Stimulated activated CD4-positive, alpha-beta T cell treated with anti-CD3 and anti-CD28 coated beads, Interleukin-4, amount 100 ng/mL, for 24 hours (primary cell): ENCODE measurements at regions not wholly inside any gene's neighbourhood (a gene's known extent, or its start where the extent isn't known, plus 50 kb on each side); places are given as distances from the start of the nearest gene placed in this dataset.
"Not testable (repeated sequence)": the region's sequence is repeated elsewhere in the genome, so short reads cannot be mapped to it uniquely, and the experiment has no call there.

Source experiments
- DNase-seq: peaks from one replicate; pipeline ENCODE4 v3.0.0-alpha.2; 2020

GRCh38 chr4:157775971-157776370, 396.9 kb downstream of the GASK1B start:
- no peak for DNase-seq

- no peak for DNase-seq
These were observed 399.9 kb downstream of the GASK1B start for GRCh38 chr4:157772907-157773306.

GRCh38 chr4:157768419-157768818, 404.4 kb downstream of the GASK1B start:
- no peak for DNase-seq

GRCh38 chr4:157763490-157763889, 409.3 kb downstream of the GASK1B start:
- DNase-seq: no peak

- no peak for DNase-seq
These were observed 418.4 kb downstream of the GASK1B start for GRCh38 chr4:157754410-157754809.

- no peak for DNase-seq
These were observed 421.2 kb downstream of the GASK1B start for GRCh38 chr4:157751631-157752030.

GRCh38 chr4:157741642-157742041, 431.2 kb downstream of the GASK1B start:
- DNase-seq: no peak

- no peak for DNase-seq
These were observed 433.6 kb downstream of the GASK1B start for GRCh38 chr4:157739242-157739641.

GRCh38 chr4:157728215-157728614, 444.6 kb downstream of the GASK1B start:
- no peak for DNase-seq

- DNase-seq: no peak
These were observed 445.7 kb downstream of the GASK1B start for GRCh38 chr4:157727163-157727562.

- DNase-seq: no peak
These were observed 450.7 kb downstream of the GASK1B start for GRCh38 chr4:157722146-157722545.

GRCh38 chr4:157713342-157713741, 459.5 kb downstream of the GASK1B start:
- DNase-seq: no peak

- no peak for DNase-seq
These were observed 466.7 kb downstream of the GASK1B start for GRCh38 chr4:157706155-157706554.

- no peak for DNase-seq
These were observed 470.0 kb downstream of the GASK1B start for GRCh38 chr4:157702831-157703230.

GRCh38 chr4:157701695-157701994, 471.2 kb downstream of the GASK1B start:
- DNase-seq: no peak

GRCh38 chr4:157700898-157701694, 471.7 kb downstream of the GASK1B start:
- DNase-seq: no peak

GRCh38 chr4:157689476-157689875, 468.9 kb downstream of the GRIA2 start:
- no peak for DNase-seq

- DNase-seq: no peak
These were observed 467.4 kb downstream of the GRIA2 start for GRCh38 chr4:157687971-157688370.

GRCh38 chr4:157679326-157679725, 458.8 kb downstream of the GRIA2 start:
- not testable (repeated sequence) for DNase-seq

GRCh38 chr4:157678478-157678877, 457.9 kb downstream of the GRIA2 start:
- no peak for DNase-seq

- DNase-seq: no peak
These were observed 454.2 kb downstream of the GRIA2 start for GRCh38 chr4:157674699-157675098.

GRCh38 chr4:157667836-157668235, 447.3 kb downstream of the GRIA2 start:
- DNase-seq: no peak

- DNase-seq: no peak
These were observed 444.2 kb downstream of the GRIA2 start for GRCh38 chr4:157664726-157665125.

- no peak for DNase-seq
These were observed 434.7 kb downstream of the GRIA2 start for GRCh38 chr4:157655096-157655809.

GRCh38 chr4:157643257-157643656, 422.7 kb downstream of the GRIA2 start:
- DNase-seq: no peak
